GM10266 (cell line): ENCODE measurements at regions not wholly inside any gene's neighbourhood (a gene's known extent, or its start where the extent isn't known, plus 50 kb on each side); places are given as distances from the start of the nearest gene placed in this dataset.

Experiments
- DNase-seq: peaks from one replicate; pipeline ENCODE4 v3.0.0; 2012; ENCODE audit errors: extremely low spot score
- TF ChIP-seq, protein P1 (sequence below): IDR thresholded peaks from 2 replicates; pipeline ENCODE4 v1.5.1; 2012; ENCODE audit warnings: mild to moderate bottlenecking, low read depth; ENCODE audit not compliant: control insufficient read depth, insufficient read depth; ENCODE audit errors: missing control alignments

DNA sequence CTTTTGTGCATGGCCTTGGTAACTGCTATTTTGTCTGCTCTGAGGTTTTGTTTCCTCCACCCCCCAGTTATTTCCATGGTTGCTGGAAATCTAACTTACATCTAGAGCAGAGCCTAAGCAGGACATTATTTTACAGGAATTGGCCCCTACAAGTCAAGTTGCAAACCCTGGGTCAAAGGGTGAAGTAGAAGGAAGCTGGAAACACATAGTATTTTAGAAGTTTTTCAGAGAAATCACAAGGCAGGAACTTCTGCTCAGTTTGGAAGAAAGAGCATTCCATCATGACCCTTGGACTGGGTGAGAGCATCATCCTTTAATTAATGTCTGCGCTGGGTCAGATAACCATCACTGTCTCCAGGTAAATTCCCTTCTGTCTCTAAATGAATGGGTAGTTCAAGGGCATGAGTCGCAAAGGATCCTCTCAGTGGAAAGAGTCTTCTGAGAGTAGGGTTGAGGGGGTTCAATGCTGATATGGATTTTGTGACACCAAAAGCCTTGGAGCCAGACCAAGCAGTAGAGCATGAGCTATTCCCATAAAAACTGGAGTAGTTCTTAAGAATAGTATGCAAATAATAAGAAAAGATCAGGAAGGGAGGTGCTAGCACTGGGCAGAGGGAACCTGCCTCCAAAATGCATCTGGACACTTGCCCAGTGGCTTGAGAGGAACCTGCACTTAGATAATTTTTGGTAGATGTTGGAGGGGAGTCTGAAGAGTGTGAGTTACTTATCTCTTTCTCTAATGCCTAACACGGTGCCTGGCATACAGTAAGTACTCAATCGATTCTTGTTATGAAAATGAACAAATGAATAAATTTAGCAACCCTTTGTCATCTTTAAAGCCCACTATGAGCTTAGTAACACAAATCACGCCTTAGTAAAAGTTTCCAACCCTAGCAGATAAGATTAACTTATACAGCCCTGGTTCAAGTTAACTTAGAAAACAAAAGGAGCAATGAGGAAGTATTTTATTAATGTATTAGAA, 160.6 kb upstream of the ADO start:
- TF ChIP-seq, protein P1, sequence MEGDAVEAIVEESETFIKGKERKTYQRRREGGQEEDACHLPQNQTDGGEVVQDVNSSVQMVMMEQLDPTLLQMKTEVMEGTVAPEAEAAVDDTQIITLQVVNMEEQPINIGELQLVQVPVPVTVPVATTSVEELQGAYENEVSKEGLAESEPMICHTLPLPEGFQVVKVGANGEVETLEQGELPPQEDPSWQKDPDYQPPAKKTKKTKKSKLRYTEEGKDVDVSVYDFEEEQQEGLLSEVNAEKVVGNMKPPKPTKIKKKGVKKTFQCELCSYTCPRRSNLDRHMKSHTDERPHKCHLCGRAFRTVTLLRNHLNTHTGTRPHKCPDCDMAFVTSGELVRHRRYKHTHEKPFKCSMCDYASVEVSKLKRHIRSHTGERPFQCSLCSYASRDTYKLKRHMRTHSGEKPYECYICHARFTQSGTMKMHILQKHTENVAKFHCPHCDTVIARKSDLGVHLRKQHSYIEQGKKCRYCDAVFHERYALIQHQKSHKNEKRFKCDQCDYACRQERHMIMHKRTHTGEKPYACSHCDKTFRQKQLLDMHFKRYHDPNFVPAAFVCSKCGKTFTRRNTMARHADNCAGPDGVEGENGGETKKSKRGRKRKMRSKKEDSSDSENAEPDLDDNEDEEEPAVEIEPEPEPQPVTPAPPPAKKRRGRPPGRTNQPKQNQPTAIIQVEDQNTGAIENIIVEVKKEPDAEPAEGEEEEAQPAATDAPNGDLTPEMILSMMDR: no peak
- DNase-seq: no peak

DNA sequence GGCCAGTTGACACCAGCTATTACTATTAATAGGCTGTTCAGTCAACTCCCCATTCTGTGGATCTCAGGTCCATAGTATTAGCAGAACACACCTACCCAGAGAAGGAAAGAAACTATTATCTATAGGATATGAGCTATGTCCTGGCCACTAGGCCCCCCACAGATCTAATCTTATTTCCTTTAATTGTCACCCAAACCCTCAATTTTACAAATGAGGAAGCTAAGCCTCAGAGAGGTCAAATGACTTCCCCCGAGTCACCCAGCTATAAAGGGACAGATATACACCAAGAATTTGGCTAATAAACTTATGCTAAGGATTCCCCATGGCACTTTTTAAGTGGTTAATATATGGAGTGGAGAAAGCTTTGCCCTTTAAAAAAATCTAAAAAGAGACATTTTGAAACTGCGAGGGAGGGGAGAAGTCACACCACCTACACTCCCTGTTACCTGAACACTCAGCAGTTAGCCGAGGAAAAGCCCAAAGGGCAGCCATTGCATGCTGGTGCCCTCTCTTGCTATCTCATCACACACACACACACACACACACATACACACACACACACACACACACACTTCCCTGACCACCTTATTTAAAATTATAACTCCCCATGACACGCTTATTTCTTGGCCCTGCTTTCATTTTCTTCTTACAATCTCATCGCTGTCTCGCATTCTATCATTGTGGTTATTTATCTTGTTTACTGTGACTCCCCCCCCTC, 157.0 kb upstream of the ADO start:
- TF ChIP-seq, protein P1: no peak
- DNase-seq: no peak

DNA sequence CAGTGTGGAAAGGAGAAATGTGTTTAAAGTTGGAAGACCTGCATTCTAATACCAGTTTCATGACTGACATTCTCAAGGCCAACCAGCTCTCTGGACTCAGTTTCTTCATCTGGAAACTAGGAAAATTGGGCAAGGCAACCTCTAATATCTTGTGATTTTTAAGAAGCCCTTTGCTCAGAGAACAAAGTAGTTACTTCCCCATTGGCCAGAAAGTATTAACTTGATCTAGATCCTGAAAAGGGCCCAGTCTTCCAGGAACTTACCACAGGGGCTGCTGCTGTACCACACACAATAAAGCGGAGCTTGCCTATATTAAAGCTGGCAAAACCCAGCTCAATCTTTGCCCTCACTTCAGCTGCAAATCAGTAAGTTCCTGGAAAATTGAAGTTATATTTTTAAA, 155.6 kb upstream of the ADO start:
- TF ChIP-seq, protein P1: no peak
- DNase-seq: no peak

DNA sequence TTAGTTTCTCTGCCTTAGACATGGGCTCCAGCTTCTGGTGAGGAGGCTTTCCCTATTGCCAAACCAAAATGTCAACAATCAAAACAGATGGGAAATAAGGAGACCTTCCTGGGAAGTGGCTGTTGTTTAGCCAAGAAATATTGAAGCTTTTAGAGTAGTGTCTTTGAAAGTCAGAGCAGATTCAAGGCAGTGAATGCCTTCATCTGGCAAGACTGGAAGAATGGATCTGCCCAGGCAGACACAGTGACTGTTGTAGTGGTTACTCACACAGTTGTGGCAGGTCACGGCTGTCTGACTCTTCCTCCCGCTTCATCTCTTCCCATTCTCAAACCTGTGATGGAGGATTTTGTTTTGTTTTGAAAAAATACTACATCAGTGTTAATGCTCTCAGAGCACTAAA, 154.1 kb upstream of the ADO start:
- TF ChIP-seq, protein P1: no peak
- DNase-seq: no peak

DNA sequence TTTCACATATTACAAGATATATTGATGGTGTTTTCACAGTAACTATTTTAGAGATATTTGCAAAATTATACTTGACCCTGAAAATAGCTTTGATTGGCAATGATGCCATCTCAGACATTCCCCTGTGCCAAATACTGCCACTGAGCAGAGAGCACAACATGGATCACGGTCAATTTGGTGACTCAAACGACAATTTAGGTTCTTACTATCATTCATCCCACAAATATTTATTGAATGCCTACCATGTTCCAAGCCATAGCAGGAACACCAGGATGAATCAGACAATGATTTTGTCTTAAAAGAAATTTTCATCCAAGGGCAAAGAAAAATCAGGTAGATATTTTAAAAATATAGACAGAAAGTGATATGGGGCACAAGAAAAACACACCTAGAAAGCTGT, 153.2 kb upstream of the ADO start:
- TF ChIP-seq, protein P1: no peak
- no peak for DNase-seq

DNA sequence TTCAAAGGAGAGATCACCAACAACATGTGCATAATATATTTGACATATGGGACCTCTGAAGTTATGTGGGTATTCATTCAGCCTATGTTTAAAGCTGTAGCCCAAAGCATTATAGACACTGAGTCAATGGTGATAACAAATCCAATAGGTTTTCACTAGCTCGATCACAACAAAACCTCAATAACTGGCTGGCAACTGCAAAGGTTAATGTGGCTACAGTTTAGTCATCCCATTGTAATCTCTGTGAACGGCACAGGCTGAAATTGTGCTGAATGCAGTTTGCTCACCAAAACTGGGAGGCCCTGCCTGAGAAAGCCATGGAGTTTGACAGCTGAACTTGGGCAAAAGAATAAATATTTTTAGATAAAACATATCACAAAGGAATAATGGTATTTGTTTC, 152.4 kb upstream of the ADO start:
- TF ChIP-seq, protein P1: no peak
- no peak for DNase-seq

DNA sequence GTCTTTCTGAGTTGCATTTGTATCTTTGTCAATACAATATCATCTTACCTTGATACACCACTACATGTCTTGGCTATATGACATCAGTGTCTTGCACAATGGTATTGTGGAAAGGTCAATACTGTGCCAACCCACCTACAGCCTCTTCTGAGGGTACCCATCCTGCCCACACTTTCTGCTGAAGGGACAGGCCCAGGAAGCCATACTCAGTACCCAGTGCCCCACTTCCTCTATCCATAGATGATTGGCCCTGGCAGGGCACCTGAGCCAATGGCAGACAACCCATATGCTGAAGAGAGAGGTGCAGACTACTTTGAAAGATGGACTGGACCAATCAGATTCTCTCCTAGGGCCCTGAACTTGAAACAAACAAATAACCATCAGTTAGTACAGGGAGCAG, 152.0 kb upstream of the ADO start:
- no peak for DNase-seq

More for the DNA sequence above, 152.0 kb upstream of the ADO start:
- TF ChIP-seq, protein P1: no peak
